NT2/D1 (cell line): ENCODE measurements at regions not wholly inside any gene's neighbourhood (a gene's known extent, or its start where the extent isn't known, plus 50 kb on each side); places are given as distances from the start of the nearest gene placed in this dataset.

Source experiments
- SUZ12 ChIP-seq: IDR thresholded peaks from 2 replicates; pipeline ENCODE4 v1.6.1; 2011; ENCODE audit not compliant: insufficient read length, insufficient read depth; ENCODE audit errors: extremely low read depth
- YY1 ChIP-seq: IDR thresholded peaks from 2 replicates; pipeline ENCODE4 v1.6.1; 2011; ENCODE audit not compliant: insufficient read length, insufficient read depth

GRCh38 chr6:21840428-21840827 lies 246.9 kb downstream of the SOX4 start:
- TF ChIP-seq YY1 (no peak), SUZ12 (no peak)
